ENCODE measurements at regions not wholly inside any gene's neighbourhood (a gene's known extent, or its start where the extent isn't known, plus 50 kb on each side); places are given as distances from the start of the nearest gene placed in this dataset.

DNA sequence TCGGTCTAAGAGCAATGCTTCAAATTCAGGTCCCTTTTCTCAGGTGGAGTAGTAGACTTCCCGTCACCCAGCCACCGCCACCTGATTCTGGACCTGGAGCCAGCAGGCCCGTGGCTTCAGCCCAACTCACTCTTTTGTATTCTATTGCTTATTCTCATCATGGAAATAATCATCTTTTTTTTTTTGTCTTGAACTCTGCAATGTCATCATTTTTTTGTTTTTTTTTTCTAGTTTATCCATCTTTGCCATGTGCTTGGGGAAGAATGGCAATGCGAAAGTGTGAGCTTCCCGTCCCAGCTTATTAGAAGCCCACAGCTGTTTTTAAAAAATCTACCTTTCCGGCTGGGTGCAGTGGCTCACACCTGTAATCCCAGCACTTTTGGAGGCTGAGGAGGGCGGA lies 51.3 kb upstream of the FSTL1 start:
- TF ChIP-seq, protein P1, sequence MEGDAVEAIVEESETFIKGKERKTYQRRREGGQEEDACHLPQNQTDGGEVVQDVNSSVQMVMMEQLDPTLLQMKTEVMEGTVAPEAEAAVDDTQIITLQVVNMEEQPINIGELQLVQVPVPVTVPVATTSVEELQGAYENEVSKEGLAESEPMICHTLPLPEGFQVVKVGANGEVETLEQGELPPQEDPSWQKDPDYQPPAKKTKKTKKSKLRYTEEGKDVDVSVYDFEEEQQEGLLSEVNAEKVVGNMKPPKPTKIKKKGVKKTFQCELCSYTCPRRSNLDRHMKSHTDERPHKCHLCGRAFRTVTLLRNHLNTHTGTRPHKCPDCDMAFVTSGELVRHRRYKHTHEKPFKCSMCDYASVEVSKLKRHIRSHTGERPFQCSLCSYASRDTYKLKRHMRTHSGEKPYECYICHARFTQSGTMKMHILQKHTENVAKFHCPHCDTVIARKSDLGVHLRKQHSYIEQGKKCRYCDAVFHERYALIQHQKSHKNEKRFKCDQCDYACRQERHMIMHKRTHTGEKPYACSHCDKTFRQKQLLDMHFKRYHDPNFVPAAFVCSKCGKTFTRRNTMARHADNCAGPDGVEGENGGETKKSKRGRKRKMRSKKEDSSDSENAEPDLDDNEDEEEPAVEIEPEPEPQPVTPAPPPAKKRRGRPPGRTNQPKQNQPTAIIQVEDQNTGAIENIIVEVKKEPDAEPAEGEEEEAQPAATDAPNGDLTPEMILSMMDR (IDR thresholded peaks at IDR 0.05) = no peak
- TF ChIP-seq ZFX (IDR thresholded peaks at IDR 0.05; ENCODE audit: borderline replicate concordance) = no peak

Data from 22Rv1 (cell line).